Thyroid gland (tissue), 4 donors: ENCODE measurements at regions not wholly inside any gene's neighbourhood (a gene's known extent, or its start where the extent isn't known, plus 50 kb on each side); places are given as distances from the start of the nearest gene placed in this dataset.

Source experiments
- POLR2A ChIP-seq, 2 donors: fragments of 450-650 bp; IDR thresholded peaks; one replicate each; pipeline ENCODE4 v1.6.1; 2017; ENCODE audit warnings: antibody characterized with exemption in 2 of 2, mild to moderate bottlenecking in 2 of 2, moderate library complexity in 1 of 2
- TF ChIP-seq, protein P1 (sequence below), 6 experiments: fragments of 200-600 bp in 3 of 6; fragments of 450-650 bp in 3 of 6; sonication (generic) in 3 of 6; IDR thresholded peaks; one replicate each; pipeline ENCODE4 v1.5.1; 2016 to 2019; ENCODE audit warnings: antibody characterized with exemption in 6 of 6, mild to moderate bottlenecking in 2 of 6, inconsistent platforms in 1 of 6, moderate library complexity in 1 of 6

DNA sequence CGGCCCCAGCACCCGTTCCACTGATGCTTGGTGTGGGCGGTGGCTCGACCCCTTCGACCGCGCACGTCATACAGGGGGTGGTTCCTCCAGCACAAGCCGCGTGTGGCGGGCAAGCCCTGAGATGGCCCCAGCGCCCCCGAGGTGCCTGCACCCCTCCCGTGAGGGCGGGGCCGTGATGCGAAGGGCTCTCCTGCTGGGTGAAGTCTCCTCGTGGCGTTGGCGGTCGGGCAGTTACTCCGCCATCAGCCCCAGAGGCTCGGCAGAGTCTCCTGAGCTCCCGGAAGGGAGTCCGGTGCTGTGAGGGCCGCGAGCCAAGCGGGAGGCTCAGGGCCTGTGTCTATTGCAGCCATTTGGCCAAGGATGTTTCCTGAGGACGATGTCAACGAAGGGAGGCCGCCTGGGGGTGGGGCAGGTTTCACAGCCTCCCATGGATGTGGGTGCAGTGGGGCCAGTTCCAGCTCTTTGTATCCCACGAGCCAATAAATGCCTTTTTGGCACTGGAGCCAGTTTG lies 78.1 kb upstream of the GALNT9 start:
- TF ChIP-seq, protein P1, sequence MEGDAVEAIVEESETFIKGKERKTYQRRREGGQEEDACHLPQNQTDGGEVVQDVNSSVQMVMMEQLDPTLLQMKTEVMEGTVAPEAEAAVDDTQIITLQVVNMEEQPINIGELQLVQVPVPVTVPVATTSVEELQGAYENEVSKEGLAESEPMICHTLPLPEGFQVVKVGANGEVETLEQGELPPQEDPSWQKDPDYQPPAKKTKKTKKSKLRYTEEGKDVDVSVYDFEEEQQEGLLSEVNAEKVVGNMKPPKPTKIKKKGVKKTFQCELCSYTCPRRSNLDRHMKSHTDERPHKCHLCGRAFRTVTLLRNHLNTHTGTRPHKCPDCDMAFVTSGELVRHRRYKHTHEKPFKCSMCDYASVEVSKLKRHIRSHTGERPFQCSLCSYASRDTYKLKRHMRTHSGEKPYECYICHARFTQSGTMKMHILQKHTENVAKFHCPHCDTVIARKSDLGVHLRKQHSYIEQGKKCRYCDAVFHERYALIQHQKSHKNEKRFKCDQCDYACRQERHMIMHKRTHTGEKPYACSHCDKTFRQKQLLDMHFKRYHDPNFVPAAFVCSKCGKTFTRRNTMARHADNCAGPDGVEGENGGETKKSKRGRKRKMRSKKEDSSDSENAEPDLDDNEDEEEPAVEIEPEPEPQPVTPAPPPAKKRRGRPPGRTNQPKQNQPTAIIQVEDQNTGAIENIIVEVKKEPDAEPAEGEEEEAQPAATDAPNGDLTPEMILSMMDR (IDR thresholded peaks at IDR 0.05): no peak
- TF ChIP-seq POLR2A (IDR thresholded peaks at IDR 0.05): no peak
